K562 (cell line): ENCODE measurements at regions not wholly inside any gene's neighbourhood (a gene's known extent, or its start where the extent isn't known, plus 50 kb on each side); places are given as distances from the start of the nearest gene placed in this dataset.

Source experiments
- BRD4 ChIP-seq: fragments of 200-600 bp; sonication (generic); IDR thresholded peaks from 2 replicates; pipeline ENCODE4 v1.6.1; 2017; ENCODE audit warnings: inconsistent platforms
- ETV5 ChIP-seq: sonication (generic); formaldehyde crosslinking; IDR thresholded peaks from 2 replicates; pipeline ENCODE4 v1.4.0; 2020; ENCODE audit warnings: low read depth, mild to moderate bottlenecking, missing genetic modification reagents
- JUND ChIP-seq, 2 experiments: IDR thresholded peaks; 2 replicates in 1 of 2; 3 replicates in 1 of 2; pipeline ENCODE4 v1.6.1; 2011; ENCODE audit warnings: borderline replicate concordance in 2 of 2, low read depth in 2 of 2, low read length in 2 of 2, improper control_type of control experiment in 1 of 2, missing biosample characterization in 1 of 2, missing genetic modification characterization in 1 of 2, missing genetic modification reagents in 1 of 2
- OTX1 ChIP-seq: fragments of 450-650 bp; formaldehyde crosslinking; IDR thresholded peaks from 2 replicates; pipeline ENCODE4 v1.4.0; 2022; ENCODE audit warnings: mild to moderate bottlenecking
- RBM25 ChIP-seq: fragments of 200-400 bp; formaldehyde crosslinking; IDR thresholded peaks from 2 replicates; pipeline ENCODE4 v1.6.1; 2018; ENCODE audit warnings: low read length, low read depth, moderate library complexity; ENCODE audit not compliant: severe bottlenecking
- RFX5 ChIP-seq: IDR thresholded peaks from 2 replicates; pipeline ENCODE4 v1.6.1; 2011; ENCODE audit warnings: low read depth, mild to moderate bottlenecking, improper control_type of control experiment, low read length
- SREBF1 ChIP-seq: fragments of 150-350 bp; IDR thresholded peaks from 2 replicates; pipeline ENCODE4 v1.6.1; 2014; ENCODE audit warnings: antibody characterized with exemption, low read depth, low read length, borderline replicate concordance
- ZNF263 ChIP-seq: sonication (generic); formaldehyde crosslinking; IDR thresholded peaks from 2 replicates; pipeline ENCODE4 v1.8.0; 2022; ENCODE audit warnings: mild to moderate bottlenecking, missing genetic modification reagents, borderline replicate concordance
- TF ChIP-seq, protein P1 (sequence below): fragments of 450-650 bp; IDR thresholded peaks from 2 replicates; pipeline ENCODE4 v1.6.1; 2016; ENCODE audit warnings: borderline replicate concordance
- TF ChIP-seq, protein P2 (sequence below), 3 experiments: IDR thresholded peaks in 2 of 3; conservative IDR thresholded peaks in 1 of 3; 2 replicates each; pipeline ENCODE4 v1.5.1; 2011 to 2012; ENCODE audit warnings: low read length in 3 of 3, mild to moderate bottlenecking in 3 of 3, control low read depth in 2 of 3, improper control_type of control experiment in 1 of 3, inconsistent platforms in 1 of 3, low read depth in 1 of 3, mixed read lengths in 1 of 3, moderate library complexity in 1 of 3; ENCODE audit not compliant: insufficient read depth in 2 of 3
- TF ChIP-seq, protein P3 (sequence below): fragments of 450-650 bp; formaldehyde crosslinking; IDR thresholded peaks from 2 replicates; pipeline ENCODE4 v1.4.0; 2020; ENCODE audit warnings: mild to moderate bottlenecking, mixed read lengths
- TF ChIP-seq, protein P4 (sequence below): fragments of 250-450 bp; sonication (Bioruptor Pico); IDR thresholded peaks from 2 replicates; pipeline ENCODE4 v1.5.0; 2020; ENCODE audit warnings: mild to moderate bottlenecking, borderline replicate concordance

DNA sequence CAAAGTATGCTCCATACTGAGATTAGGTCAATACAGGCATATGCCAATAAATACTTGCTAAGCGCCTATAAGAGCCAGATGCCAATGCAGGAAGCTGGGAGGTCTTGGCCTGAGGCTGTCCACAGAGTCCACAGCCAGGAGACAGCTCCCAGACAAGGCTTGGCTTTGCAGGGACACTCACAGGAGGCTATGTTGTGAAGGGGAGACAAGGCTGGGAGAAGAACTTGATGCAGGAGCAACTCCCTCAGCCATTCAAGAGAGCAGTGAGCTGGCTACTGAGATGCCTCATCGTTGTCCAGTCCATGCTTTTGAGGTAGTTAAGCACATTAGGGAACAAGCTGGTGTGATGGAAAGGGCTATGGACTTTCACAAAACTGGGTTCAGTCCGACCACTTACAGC lies 891.5 kb downstream of the TBC1D22A start:
- TF ChIP-seq SREBF1 (no peak), RBM25 (no peak), ETV5 (CRISPR knock-in tag) (no peak), BRD4 (no peak), OTX1 (CRISPR knock-in tag) (no peak), ZNF263 (CRISPR knock-in tag) (no peak), JUND (IDR thresholded peaks at IDR 0.05; ENCODE audit: borderline replicate concordance, low read depth, low read length) (no peak), JUND (tag; IDR thresholded peaks at IDR 0.05; ENCODE audit: borderline replicate concordance, low read depth, low read length) (no peak), RFX5 (no peak)
- TF ChIP-seq, protein P1, sequence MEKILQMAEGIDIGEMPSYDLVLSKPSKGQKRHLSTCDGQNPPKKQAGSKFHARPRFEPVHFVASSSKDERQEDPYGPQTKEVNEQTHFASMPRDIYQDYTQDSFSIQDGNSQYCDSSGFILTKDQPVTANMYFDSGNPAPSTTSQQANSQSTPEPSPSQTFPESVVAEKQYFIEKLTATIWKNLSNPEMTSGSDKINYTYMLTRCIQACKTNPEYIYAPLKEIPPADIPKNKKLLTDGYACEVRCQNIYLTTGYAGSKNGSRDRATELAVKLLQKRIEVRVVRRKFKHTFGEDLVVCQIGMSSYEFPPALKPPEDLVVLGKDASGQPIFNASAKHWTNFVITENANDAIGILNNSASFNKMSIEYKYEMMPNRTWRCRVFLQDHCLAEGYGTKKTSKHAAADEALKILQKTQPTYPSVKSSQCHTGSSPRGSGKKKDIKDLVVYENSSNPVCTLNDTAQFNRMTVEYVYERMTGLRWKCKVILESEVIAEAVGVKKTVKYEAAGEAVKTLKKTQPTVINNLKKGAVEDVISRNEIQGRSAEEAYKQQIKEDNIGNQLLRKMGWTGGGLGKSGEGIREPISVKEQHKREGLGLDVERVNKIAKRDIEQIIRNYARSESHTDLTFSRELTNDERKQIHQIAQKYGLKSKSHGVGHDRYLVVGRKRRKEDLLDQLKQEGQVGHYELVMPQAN: no peak
- TF ChIP-seq, protein P2, sequence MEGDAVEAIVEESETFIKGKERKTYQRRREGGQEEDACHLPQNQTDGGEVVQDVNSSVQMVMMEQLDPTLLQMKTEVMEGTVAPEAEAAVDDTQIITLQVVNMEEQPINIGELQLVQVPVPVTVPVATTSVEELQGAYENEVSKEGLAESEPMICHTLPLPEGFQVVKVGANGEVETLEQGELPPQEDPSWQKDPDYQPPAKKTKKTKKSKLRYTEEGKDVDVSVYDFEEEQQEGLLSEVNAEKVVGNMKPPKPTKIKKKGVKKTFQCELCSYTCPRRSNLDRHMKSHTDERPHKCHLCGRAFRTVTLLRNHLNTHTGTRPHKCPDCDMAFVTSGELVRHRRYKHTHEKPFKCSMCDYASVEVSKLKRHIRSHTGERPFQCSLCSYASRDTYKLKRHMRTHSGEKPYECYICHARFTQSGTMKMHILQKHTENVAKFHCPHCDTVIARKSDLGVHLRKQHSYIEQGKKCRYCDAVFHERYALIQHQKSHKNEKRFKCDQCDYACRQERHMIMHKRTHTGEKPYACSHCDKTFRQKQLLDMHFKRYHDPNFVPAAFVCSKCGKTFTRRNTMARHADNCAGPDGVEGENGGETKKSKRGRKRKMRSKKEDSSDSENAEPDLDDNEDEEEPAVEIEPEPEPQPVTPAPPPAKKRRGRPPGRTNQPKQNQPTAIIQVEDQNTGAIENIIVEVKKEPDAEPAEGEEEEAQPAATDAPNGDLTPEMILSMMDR (IDR thresholded peaks at IDR 0.05 in 2 of 3, conservative IDR thresholded peaks at IDR 0.05 in 1 of 3; ENCODE audit: insufficient read depth in 2 of 3, low read depth in 1 of 3, low read length in 3 of 3): no peak
- TF ChIP-seq, protein P3, sequence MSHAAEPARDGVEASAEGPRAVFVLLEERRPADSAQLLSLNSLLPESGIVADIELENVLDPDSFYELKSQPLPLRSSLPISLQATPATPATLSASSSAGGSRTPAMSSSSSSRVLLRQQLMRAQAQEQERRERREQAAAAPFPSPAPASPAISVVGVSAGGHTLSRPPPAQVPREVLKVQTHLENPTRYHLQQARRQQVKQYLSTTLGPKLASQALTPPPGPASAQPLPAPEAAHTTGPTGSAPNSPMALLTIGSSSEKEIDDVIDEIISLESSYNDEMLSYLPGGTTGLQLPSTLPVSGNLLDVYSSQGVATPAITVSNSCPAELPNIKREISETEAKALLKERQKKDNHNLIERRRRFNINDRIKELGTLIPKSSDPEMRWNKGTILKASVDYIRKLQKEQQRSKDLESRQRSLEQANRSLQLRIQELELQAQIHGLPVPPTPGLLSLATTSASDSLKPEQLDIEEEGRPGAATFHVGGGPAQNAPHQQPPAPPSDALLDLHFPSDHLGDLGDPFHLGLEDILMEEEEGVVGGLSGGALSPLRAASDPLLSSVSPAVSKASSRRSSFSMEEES: no peak
- TF ChIP-seq, protein P4, sequence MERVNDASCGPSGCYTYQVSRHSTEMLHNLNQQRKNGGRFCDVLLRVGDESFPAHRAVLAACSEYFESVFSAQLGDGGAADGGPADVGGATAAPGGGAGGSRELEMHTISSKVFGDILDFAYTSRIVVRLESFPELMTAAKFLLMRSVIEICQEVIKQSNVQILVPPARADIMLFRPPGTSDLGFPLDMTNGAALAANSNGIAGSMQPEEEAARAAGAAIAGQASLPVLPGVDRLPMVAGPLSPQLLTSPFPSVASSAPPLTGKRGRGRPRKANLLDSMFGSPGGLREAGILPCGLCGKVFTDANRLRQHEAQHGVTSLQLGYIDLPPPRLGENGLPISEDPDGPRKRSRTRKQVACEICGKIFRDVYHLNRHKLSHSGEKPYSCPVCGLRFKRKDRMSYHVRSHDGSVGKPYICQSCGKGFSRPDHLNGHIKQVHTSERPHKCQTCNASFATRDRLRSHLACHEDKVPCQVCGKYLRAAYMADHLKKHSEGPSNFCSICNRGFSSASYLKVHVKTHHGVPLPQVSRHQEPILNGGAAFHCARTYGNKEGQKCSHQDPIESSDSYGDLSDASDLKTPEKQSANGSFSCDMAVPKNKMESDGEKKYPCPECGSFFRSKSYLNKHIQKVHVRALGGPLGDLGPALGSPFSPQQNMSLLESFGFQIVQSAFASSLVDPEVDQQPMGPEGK (CRISPR knock-in tag): no peak
